ENCODE measurements at regions not wholly inside any gene's neighbourhood (a gene's known extent, or its start where the extent isn't known, plus 50 kb on each side); places are given as distances from the start of the nearest gene placed in this dataset.

DNA sequence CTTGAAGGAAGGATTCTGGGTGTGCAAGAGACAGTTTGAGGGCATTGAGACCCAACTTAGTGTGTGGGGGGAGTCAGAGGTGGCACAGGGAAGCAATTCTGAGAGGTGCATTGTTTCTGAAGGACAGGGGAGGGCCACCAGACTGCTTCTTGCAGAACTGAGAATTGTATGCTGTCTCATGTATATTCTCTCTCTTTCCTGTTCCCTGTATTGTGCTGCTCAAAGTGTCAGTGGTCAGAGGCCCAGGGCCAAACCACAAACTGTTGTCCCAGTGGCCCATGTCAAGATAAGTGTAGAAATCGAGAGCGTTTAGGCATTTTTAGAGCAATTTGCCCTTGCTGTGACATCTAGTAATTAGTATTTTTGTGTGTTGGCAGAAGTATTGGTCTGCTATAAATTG is 567.1 kb downstream of the EDEM1 start:
- TF ChIP-seq EZH2 (IDR thresholded peaks at IDR 0.05; ENCODE audit: borderline replicate concordance, low read depth, low read length, severe bottlenecking) (no peak), CTCF (IDR thresholded peaks at IDR 0.05; ENCODE audit: borderline replicate concordance, extremely low read depth, low read length, poor library complexity, severe bottlenecking) (no peak)

Data from DND-41 (cell line).